Kidney epithelial cell (primary cell): ENCODE measurements at regions not wholly inside any gene's neighbourhood (a gene's known extent, or its start where the extent isn't known, plus 50 kb on each side); places are given as distances from the start of the nearest gene placed in this dataset.
A peak's percentile ranks its signal among the peaks of the same experiment; 100 is the strongest.

Source experiments
- DNase-seq: peaks from one replicate; pipeline ENCODE4 v3.0.0-alpha.2; 2010; ENCODE audit warnings: low read depth
- H3K27me3 ChIP-seq: 2 replicates; pipeline ENCODE4 v1.6.0; 2011; ENCODE audit warnings: low read length; ENCODE audit not compliant: control insufficient read depth, insufficient read depth
- H3K36me3 ChIP-seq: 2 replicates; pipeline ENCODE4 v1.5.1; 2011; ENCODE audit warnings: low read length; ENCODE audit not compliant: control insufficient read depth, insufficient read depth
- H3K4me3 ChIP-seq: 2 replicates; pipeline ENCODE4 v1.5.1; 2011; ENCODE audit warnings: low read depth, mild to moderate bottlenecking, control low read depth, low read length
- CTCF ChIP-seq: IDR thresholded peaks from 2 replicates; pipeline ENCODE4 v1.5.1; 2011; ENCODE audit warnings: mild to moderate bottlenecking, moderate library complexity, low read length, control low read depth, inconsistent platforms; ENCODE audit not compliant: insufficient read depth, poor library complexity, severe bottlenecking

GRCh38 chr7:26497801-26498596 is 206.3 kb downstream of the SNX10 start:
- no peak for TF ChIP-seq CTCF
- Histone ChIP-seq H3K27me3 (no peaks in the 10 kb centered on the region), H3K4me3 (no peak overlapping the region), H3K36me3 (no peaks in the 10 kb centered on the region)
- no peak for DNase-seq

- Histone ChIP-seq H3K27me3 (no peaks in the 10 kb centered on the region), H3K4me3 (no peak overlapping the region), H3K36me3 (no peaks in the 10 kb centered on the region)
- TF ChIP-seq CTCF = no peak
- no peak for DNase-seq
These were observed 207.7 kb downstream of the SNX10 start for GRCh38 chr7:26499315-26499897.

GRCh38 chr7:26500749-26501352 is 209.2 kb downstream of the SNX10 start:
- Histone ChIP-seq H3K27me3 (no peaks in the 10 kb centered on the region), H3K36me3 (no peaks in the 10 kb centered on the region), H3K4me3 (no peak overlapping the region)
- DNase-seq = no peak
- TF ChIP-seq CTCF = peak; percentile 65

GRCh38 chr7:26504411-26505120 is 212.9 kb downstream of the SNX10 start:
- DNase-seq = no peak
- TF ChIP-seq CTCF = no peak
- H3K36me3 ChIP-seq = no peaks in the 10 kb centered on the region
- H3K4me3 ChIP-seq = no peak overlapping the region
- H3K27me3 ChIP-seq = peaks cover 2% of the 10 kb centered on the region

- TF ChIP-seq CTCF = no peak
- H3K4me3 ChIP-seq = no peak overlapping the region
- no peak for DNase-seq
- peaks cover 2% of the 10 kb centered on the region for H3K27me3 ChIP-seq
- H3K36me3 ChIP-seq = no peaks in the 10 kb centered on the region
These were observed 214.5 kb downstream of the SNX10 start for GRCh38 chr7:26506196-26506595.
